MM.1S (cell line): ENCODE measurements at regions not wholly inside any gene's neighbourhood (a gene's known extent, or its start where the extent isn't known, plus 50 kb on each side); places are given as distances from the start of the nearest gene placed in this dataset.

Source experiments
- DNase-seq: peaks from one replicate; pipeline ENCODE4 v3.0.0-alpha.2; 2015
- H2AFZ ChIP-seq: fragments of 300-600 bp; sonication (generic); 2 replicates; pipeline ENCODE4 v1.6.0; 2016; ENCODE audit warnings: antibody characterized with exemption, low read length
- H3F3A ChIP-seq: fragments of 300-600 bp; sonication (generic); 2 replicates; pipeline ENCODE4 v1.6.1; 2016; ENCODE audit warnings: mild to moderate bottlenecking, antibody characterized with exemption, low read length, moderate library complexity, mixed read lengths; ENCODE audit not compliant: insufficient read depth
- H3K27ac ChIP-seq: fragments of 300-600 bp; sonication (generic); 2 replicates; pipeline ENCODE4 v1.5.1; 2016; ENCODE audit warnings: mild to moderate bottlenecking, low read length
- H3K27me3 ChIP-seq: fragments of 300-600 bp; sonication (generic); replicated peaks from 2 replicates; pipeline ENCODE4 v1.6.0; 2016; ENCODE audit warnings: low read length; ENCODE audit not compliant: insufficient read depth
- H3K36me3 ChIP-seq: fragments of 300-600 bp; sonication (generic); replicated peaks from 2 replicates; pipeline ENCODE4 v1.6.1; 2016; ENCODE audit warnings: mild to moderate bottlenecking, low read length, mixed read lengths; ENCODE audit not compliant: insufficient read depth
- H3K4me1 ChIP-seq: fragments of 300-600 bp; sonication (generic); 2 replicates; pipeline ENCODE4 v1.6.1; 2016; ENCODE audit warnings: low read length, mixed read lengths
- H3K4me2 ChIP-seq: fragments of 300-600 bp; sonication (generic); 2 replicates; pipeline ENCODE4 v1.6.0; 2016; ENCODE audit warnings: low read depth, low read length
- H3K4me3 ChIP-seq: fragments of 300-600 bp; sonication (generic); 2 replicates; pipeline ENCODE4 v1.5.1; 2016; ENCODE audit warnings: low read length, mixed read lengths
- H3K79me2 ChIP-seq: fragments of 300-600 bp; sonication (generic); 2 replicates; pipeline ENCODE4 v1.6.1; 2016; ENCODE audit warnings: mixed run types, low read length, mixed read lengths
- H3K9ac ChIP-seq: fragments of 300-600 bp; sonication (generic); 2 replicates; pipeline ENCODE4 v1.6.1; 2016; ENCODE audit warnings: low read length, mixed read lengths
- H3K9me2 ChIP-seq: fragments of 300-600 bp; sonication (generic); replicated peaks from 2 replicates; pipeline ENCODE4 v1.6.1; 2016; ENCODE audit warnings: mild to moderate bottlenecking, low read length, mixed read lengths; ENCODE audit not compliant: insufficient read depth
- H3K9me3 ChIP-seq: fragments of 300-600 bp; sonication (generic); replicated peaks from 2 replicates; pipeline ENCODE4 v1.6.1; 2016; ENCODE audit warnings: mild to moderate bottlenecking, low read length, mixed read lengths; ENCODE audit not compliant: insufficient read depth
- H4K20me1 ChIP-seq: fragments of 300-600 bp; sonication (generic); 2 replicates; pipeline ENCODE4 v1.6.1; 2016; ENCODE audit warnings: mild to moderate bottlenecking, low read length, moderate library complexity, mixed read lengths; ENCODE audit not compliant: insufficient read depth
- EZH2 ChIP-seq: fragments of 300-600 bp; sonication (generic); optimal IDR thresholded peaks from 2 replicates; pipeline ENCODE3; 2017; ENCODE audit warnings: low read depth, mild to moderate bottlenecking, antibody characterized with exemption, low read length, mixed read lengths
- EZH2phosphoT487 ChIP-seq: fragments of 300-600 bp; sonication (generic); IDR thresholded peaks from 2 replicates; pipeline ENCODE4 v1.6.1; 2018; ENCODE audit warnings: antibody characterized with exemption, low read length
- TF ChIP-seq, protein P1 (sequence below): fragments of 300-600 bp; sonication (generic); IDR thresholded peaks from 2 replicates; pipeline ENCODE4 v1.5.1; 2016; ENCODE audit warnings: antibody characterized with exemption, low read length, mixed read lengths

DNA sequence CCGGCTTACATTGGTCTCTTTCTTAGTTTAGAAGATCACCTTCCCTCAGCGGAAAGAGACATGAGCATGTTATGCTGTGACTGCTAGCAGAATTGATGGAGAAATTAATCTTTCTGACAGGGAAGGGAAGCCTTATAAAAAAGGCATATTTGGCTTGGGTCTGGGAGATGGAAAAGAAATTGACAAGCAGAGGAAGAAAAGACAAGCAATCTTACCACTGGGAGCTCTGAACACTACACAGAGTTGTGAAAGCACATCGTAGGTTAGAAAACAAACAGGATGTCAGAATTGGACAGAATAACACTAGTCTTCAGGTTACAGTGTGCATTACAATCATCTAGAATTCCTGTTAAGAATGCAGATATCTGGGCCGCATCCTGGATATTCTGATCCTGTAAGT, 1493.8 kb upstream of the IGFBP7 start:
- no peaks in the 10 kb centered on the region for H3K9me3 ChIP-seq
- H3K9me2 ChIP-seq, result no peaks in the 10 kb centered on the region
- H3K27me3 ChIP-seq, result no peaks in the 10 kb centered on the region
- no peak overlapping the region for H3K4me3 ChIP-seq
- H3K4me1 ChIP-seq, result no peaks in the 10 kb centered on the region
- no peaks in the 10 kb centered on the region for H3K79me2 ChIP-seq
- H2AFZ ChIP-seq, result no peak overlapping the region
- no peak overlapping the region for H3K4me2 ChIP-seq
- H3K9ac ChIP-seq, result no peak overlapping the region
- TF ChIP-seq, protein P1, sequence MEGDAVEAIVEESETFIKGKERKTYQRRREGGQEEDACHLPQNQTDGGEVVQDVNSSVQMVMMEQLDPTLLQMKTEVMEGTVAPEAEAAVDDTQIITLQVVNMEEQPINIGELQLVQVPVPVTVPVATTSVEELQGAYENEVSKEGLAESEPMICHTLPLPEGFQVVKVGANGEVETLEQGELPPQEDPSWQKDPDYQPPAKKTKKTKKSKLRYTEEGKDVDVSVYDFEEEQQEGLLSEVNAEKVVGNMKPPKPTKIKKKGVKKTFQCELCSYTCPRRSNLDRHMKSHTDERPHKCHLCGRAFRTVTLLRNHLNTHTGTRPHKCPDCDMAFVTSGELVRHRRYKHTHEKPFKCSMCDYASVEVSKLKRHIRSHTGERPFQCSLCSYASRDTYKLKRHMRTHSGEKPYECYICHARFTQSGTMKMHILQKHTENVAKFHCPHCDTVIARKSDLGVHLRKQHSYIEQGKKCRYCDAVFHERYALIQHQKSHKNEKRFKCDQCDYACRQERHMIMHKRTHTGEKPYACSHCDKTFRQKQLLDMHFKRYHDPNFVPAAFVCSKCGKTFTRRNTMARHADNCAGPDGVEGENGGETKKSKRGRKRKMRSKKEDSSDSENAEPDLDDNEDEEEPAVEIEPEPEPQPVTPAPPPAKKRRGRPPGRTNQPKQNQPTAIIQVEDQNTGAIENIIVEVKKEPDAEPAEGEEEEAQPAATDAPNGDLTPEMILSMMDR, result no peak
- TF ChIP-seq EZH2 (no peak), EZH2phosphoT487 (no peak)
- no peak for DNase-seq
- H3K27ac ChIP-seq, result no peak overlapping the region
- no peaks in the 10 kb centered on the region for H3F3A ChIP-seq
- no peaks in the 10 kb centered on the region for H4K20me1 ChIP-seq
- no peaks in the 10 kb centered on the region for H3K36me3 ChIP-seq

DNA sequence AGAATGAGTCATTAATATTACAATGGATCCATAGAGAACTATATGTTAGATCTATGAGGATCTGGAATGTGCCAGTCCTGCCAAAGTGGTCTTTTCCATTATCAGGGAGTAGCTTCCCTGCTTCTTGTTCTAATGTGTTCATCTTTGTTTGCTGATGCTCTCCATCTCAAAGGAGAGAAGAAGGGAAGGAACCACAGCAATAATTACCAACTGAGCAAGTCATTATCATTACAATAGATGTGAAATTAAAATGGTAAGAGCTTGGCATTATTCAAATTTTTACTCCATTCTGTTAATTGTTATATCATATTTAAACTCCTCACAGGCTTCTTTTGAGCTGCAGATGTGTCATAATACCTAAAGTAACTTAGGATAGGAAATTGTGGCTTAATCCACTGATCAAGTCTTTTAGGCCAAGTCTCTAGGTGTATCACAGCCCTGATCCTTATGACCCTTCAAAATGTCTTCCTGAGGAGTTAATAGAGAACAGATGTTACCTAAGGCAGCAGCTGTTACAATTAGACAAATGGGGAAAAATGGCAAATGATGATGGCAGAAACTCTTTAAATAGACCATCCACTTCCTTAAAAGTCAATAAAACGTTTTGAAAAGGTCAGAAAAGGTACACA, 1492.7 kb upstream of the IGFBP7 start:
- DNase-seq, result no peak
- H2AFZ ChIP-seq, result no peak overlapping the region
- TF ChIP-seq EZH2phosphoT487 (no peak), EZH2 (no peak)
- TF ChIP-seq, protein P1, result no peak
- no peaks in the 10 kb centered on the region for H3K9me3 ChIP-seq
- no peaks in the 10 kb centered on the region for H3K27me3 ChIP-seq
- H3K4me1 ChIP-seq, result no peaks in the 10 kb centered on the region
- no peaks in the 10 kb centered on the region for H3F3A ChIP-seq
- H4K20me1 ChIP-seq, result no peaks in the 10 kb centered on the region
- no peaks in the 10 kb centered on the region for H3K9me2 ChIP-seq
- no peak overlapping the region for H3K27ac ChIP-seq
- no peak overlapping the region for H3K4me3 ChIP-seq
- no peaks in the 10 kb centered on the region for H3K36me3 ChIP-seq
- no peaks in the 10 kb centered on the region for H3K79me2 ChIP-seq
- no peak overlapping the region for H3K4me2 ChIP-seq
- no peak overlapping the region for H3K9ac ChIP-seq

DNA sequence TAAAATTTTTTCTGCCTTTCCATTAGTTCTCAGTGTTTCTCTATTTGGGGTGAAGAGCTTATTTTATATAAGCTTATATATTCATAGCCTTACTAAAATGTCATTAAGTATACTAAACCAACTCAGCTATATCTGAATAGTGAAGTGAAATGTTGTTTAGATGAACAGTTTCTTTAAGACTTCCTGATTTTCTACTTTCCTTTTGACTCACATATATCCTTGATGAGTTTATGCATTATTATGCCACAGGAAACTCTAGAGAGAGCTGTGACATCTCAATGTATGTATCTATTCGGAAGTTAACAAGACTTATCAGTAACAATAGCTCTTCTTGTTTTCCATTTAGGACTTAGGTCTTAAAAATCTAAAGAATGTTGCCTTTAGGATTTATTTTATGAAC, 1491.8 kb upstream of the IGFBP7 start:
- Histone ChIP-seq H3K9me2 (no peaks in the 10 kb centered on the region), H3K36me3 (no peaks in the 10 kb centered on the region), H3K27me3 (no peaks in the 10 kb centered on the region), H3K27ac (no peak overlapping the region), H3K4me1 (no peaks in the 10 kb centered on the region), H2AFZ (no peak overlapping the region), H3K4me3 (no peak overlapping the region), H4K20me1 (no peaks in the 10 kb centered on the region), H3F3A (no peaks in the 10 kb centered on the region), H3K9ac (no peak overlapping the region), H3K79me2 (no peaks in the 10 kb centered on the region), H3K9me3 (no peaks in the 10 kb centered on the region), H3K4me2 (no peak overlapping the region)
- no peak for DNase-seq
- no peak for TF ChIP-seq EZH2phosphoT487
- TF ChIP-seq, protein P1, result no peak
